ENCODE measurements at regions not wholly inside any gene's neighbourhood (a gene's known extent, or its start where the extent isn't known, plus 50 kb on each side); places are given as distances from the start of the nearest gene placed in this dataset.
A peak's percentile ranks its signal among the peaks of the same experiment; 100 is the strongest.
"Not testable (repeated sequence)": the region's sequence is repeated elsewhere in the genome, so short reads cannot be mapped to it uniquely, and the experiment has no call there.

DNA sequence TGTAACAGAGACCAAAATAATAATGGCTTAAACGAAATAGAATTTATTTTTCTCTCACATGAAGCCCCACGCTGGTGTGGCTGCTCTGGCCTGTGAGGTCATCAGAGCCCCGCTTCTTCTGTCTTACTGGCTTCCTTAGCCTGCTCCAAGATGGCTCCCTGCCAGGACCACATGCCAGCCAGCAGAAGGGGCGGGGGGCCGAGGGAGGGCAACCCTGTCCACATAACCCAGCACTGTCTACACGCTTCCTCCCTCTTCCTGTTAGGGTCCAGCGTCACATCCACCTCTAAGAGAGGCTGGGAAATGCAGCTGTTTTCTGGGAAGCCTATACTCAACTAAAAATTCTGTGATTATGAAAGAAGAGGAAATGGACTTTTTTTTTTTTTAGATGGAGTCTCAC is 107.9 kb upstream of the DLG1 start:
- DNase-seq (ENCODE audit: low spot score): peak; percentile 12

- peak; percentile 4 for DNase-seq (ENCODE audit: low spot score)
Measured at GRCh38 chr3:197404754-197405153, 106.3 kb upstream of the DLG1 start.

DNA sequence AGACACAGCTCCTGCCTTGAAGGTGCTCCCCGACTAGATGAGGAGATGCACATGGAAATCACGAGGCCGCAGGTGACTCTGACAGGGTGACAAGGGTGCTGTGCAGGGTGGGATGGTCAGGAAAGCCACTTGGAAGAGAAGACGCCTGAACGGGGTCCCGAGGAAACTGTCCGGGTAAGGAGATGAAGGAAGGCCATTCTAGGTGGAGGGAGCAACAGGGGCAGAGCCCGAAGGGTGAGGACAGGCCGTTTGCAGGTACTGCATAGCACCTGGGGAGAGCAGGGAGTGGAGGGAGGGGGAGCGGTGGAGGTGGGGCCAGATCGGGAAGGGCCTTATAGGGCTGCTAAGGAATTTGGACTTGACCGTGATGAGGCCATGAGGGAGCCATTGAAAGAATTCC is 105.6 kb upstream of the DLG1 start:
- peak; percentile 16 for DNase-seq (ENCODE audit: low spot score)

- DNase-seq (ENCODE audit: low spot score): not testable (repeated sequence)
Measured at GRCh38 chr3:197402401-197402800, 104.0 kb upstream of the DLG1 start.

GRCh38 chr3:197399486-197399885 is 101.1 kb upstream of the DLG1 start:
- no peak for DNase-seq (ENCODE audit: low spot score)

GRCh38 chr3:197398286-197398878 is 100.0 kb upstream of the DLG1 start:
- no peak for DNase-seq (ENCODE audit: low spot score)

DNA sequence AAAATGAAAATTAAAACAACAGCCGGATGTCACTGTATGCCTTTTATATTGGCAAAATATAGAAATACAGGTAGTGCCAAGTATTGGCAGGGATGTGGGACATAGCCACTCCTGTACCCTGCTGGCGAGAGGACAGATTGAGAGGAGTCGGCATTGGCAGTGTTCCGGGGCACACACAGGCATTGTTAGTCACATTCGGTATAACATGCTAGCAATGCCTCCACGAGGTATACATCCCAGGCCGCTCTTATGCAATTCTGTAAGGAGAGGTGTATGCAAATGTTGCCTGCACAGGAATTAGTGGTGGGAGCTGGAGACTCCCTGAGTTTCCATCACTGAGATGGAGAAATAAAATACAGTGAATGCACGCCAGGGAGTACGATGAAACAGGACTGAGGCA is 99.4 kb upstream of the DLG1 start:
- no peak for DNase-seq (ENCODE audit: low spot score)

GRCh38 chr3:197394464-197395321 is 96.3 kb upstream of the DLG1 start:
- peak; percentile 6 for DNase-seq (ENCODE audit: low spot score)

DNA sequence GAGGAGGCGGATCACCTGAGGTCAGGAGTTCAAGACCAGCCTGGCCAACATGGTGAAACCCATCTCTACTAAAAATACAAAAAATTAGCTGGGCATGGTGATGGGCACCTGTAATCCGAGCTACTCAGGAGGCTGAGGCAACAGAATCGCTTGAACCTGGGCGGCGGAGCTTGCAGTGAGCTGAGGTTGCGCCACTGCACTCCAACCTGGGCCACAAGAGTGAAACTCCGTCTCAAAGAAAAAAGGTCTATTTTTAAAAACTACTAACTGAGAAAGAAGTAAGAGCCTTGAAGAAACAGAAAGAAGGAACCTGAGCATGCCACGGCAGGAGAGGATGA is 95.7 kb upstream of the DLG1 start:
- DNase-seq (ENCODE audit: low spot score): not testable (repeated sequence)

DNA sequence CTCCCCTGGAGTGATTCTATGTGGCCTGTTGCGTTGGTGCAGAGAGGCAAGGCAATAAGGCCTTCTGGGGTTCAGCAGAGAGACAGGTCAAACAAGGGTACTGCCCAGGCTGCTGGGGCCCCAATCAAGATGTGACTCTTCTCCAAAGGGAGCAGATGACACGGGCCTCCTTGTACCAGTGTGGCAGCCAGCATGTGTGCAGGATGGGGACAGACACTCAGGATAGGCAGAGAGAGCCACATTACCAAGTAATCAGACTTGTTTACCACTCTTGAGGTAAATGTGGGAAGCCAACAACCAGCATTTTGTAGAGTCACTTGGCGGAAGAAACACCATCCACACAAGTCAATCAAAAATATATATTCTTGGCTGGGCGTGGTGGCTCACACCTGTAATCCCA is 95.3 kb upstream of the DLG1 start:
- DNase-seq (ENCODE audit: low spot score): no peak

DNA sequence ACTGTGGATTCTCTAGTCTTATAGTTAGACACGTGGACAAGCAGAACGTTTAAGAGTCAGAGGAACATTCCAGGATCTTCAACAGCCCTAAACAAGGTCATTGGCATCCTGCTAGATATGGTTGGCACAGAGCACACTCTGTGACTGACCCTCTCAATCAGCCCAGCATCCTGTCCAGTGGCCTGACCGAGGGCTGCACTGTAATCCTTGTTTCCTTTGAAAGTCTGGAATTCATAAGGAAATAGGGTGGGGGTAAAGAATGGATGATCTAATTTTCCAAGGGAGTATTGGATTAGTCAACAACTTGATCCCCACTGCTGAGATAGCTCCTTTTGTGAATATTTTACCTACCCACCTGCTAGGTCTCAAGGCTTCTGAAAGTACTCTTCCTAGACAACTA is 94.5 kb upstream of the DLG1 start:
- DNase-seq (ENCODE audit: low spot score): no peak

DNA sequence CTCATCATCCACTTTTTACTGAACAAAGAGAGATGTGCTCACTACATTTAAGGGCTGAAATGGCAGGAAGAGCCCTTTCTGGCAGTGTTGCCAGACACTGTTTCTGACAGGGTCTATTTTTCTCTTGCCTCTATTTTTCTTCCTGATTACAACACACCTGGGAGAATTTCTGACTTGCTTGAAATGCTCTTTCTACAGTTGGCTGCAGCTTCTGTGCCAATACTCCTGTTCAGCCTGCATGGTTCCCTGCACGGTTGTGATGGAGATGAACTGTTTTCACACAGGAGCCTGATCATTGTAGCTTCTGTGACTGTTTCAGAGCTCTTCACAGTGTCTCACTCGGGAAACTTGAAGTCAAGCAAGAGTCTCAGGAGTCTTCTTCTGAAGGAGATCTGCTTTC is 83.0 kb upstream of the DLG1 start:
- DNase-seq (ENCODE audit: low spot score): peak; percentile 2

DNA sequence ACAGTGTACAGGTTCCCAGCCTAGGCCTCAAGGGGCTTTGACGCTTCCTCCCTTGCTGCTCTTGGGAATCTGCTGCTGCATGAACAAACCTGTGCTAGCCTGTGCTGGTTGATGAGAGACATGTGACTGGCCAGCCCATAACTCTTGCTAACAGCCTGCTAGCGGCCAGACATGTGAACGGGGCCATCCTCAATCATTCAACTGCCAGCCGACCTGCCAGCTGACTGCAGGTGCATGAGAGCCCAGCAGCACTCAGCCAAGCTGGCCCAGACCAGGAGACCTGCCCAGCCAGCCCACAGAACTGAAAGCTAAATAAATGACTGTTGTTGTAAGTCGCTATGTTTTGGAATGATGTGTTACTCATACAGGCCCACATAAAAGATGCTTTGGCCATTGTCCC is 82.4 kb upstream of the DLG1 start:
- no peak for DNase-seq (ENCODE audit: low spot score)

- no peak for DNase-seq (ENCODE audit: low spot score)
Measured at GRCh38 chr3:197378985-197379718, 80.7 kb upstream of the DLG1 start.

DNA sequence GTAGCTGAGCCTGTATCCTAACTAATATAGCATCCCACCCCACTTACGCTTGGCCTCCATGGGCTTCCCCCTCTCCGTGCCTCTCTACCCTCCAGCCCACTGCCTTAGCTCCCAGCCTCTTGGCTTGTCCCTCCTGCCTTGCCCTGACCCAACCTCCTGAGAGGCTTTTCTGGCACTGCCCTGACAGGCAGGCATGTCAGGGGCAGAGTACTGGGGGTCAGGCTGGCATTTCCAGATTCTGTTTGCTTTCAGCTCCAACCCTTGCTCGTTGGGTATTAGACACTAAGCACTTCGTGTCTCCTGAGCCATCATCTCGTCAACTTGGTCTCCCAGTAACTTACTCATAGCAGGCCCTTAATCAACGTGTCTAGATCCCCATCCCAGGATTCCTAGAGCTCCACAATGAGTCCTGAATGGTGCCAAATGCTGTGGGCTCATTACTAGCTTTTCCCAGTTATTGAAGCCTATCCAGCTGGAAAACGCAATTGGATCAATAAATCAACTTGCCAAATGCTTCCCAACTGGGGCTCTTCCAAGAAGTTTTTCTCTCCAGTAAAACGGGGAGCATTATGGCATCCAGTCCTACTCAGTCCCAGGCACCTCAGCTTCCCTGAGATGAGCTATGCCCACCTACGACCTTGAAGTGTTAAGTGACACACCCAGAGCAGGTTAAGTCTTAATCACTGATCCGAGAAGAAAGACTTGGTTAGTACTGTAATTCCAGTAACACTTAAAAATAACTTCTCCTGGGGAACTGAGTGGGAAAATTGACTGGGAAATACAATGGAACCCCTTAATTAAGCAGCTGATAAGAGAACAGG is 78.5 kb upstream of the DLG1 start:
- DNase-seq (ENCODE audit: low spot score): peak; percentile 1

- DNase-seq (ENCODE audit: low spot score): peak; percentile 2
Measured at GRCh38 chr3:197376020-197376419, 77.6 kb upstream of the DLG1 start.

DNA sequence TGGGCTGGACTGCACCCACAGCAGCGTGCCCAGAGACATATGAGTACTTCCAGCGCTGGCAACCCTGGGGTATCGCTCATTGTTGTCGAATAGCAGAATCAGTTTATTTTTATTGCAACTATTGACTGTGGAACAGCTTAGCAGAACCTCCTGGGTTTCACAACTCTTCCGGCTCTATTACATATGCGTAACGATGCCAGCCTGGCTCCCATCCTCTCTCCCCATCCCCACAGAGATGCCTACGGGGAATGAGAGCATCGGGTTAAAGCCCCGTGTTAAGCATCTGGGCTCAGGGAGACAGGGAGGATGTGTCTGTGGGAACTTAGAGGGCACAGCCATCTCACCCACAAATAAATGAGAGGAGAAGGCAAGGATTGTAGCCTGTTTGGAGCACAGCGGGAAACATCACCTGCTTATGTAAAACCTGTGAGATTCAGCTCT is 76.6 kb upstream of the DLG1 start:
- DNase-seq (ENCODE audit: low spot score): peak; percentile 5

DNA sequence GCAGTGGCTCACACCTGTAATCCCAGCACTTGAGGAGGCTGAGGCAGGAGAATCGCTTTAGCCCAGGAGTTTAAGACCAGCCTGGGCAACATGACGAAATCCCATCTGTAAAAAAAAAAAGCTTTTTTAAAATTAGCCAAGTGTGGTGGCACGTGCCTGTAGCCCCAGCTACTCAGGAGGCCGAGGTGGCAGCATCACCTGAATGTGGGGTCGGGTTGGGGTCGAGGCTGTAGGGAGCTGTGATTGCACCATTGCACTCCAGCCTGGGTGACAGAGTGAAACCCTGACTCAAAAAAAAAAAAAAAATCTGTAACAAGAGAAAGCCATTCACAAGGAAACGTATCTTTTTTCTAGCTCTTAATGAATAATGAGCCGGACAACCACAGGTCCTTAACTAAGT is 74.7 kb upstream of the DLG1 start:
- DNase-seq (ENCODE audit: low spot score): no peak

GRCh38 chr3:197372047-197372661 is 73.7 kb upstream of the DLG1 start:
- DNase-seq (ENCODE audit: low spot score): peak; percentile 45

GRCh38 chr3:197371591-197372046 is 73.2 kb upstream of the DLG1 start:
- DNase-seq (ENCODE audit: low spot score): peak; percentile 2

- DNase-seq (ENCODE audit: low spot score): no peak
Measured at GRCh38 chr3:197369545-197369944, 71.1 kb upstream of the DLG1 start.

- peak; percentile 4 for DNase-seq (ENCODE audit: low spot score)
Measured at GRCh38 chr3:197368821-197369220, 70.4 kb upstream of the DLG1 start.

Measured in iPS-NIHi11 (cell line).